ENCODE measurements at regions not wholly inside any gene's neighbourhood (a gene's known extent, or its start where the extent isn't known, plus 50 kb on each side); places are given as distances from the start of the nearest gene placed in this dataset.

GRCh38 chr3:3281024-3281423 lies 101.5 kb upstream of the CRBN start:
- DNase-seq (ENCODE audit: low read depth in 3 of 3, low spot score in 2 of 3), result no peak

DNA sequence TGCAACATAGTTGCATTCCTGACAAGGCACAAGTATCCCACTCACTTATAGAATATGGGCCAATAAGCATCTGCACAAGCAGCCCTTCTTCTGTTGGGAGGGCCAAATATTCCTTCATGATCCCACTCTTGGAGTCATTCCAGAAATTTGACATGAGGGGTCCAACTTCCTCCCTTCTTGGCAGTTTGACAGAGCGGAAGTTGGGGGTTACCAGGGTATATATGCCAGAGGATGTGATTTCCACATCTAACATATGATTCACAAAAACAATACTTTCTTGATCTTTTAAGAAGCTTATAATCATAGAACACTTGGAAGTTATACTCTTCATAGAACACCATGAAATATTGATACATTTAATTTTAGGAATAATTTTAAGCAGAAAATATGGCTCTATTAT lies 100.9 kb upstream of the CRBN start:
- no peak for DNase-seq (ENCODE audit: low read depth in 3 of 3, low spot score in 2 of 3)

GRCh38 chr3:3278073-3278472 lies 98.6 kb upstream of the CRBN start:
- DNase-seq (ENCODE audit: low read depth in 3 of 3, low spot score in 2 of 3), result no peak

GRCh38 chr3:3276630-3277029 lies 97.1 kb upstream of the CRBN start:
- no peak for DNase-seq (ENCODE audit: low read depth in 3 of 3, low spot score in 2 of 3)

DNA sequence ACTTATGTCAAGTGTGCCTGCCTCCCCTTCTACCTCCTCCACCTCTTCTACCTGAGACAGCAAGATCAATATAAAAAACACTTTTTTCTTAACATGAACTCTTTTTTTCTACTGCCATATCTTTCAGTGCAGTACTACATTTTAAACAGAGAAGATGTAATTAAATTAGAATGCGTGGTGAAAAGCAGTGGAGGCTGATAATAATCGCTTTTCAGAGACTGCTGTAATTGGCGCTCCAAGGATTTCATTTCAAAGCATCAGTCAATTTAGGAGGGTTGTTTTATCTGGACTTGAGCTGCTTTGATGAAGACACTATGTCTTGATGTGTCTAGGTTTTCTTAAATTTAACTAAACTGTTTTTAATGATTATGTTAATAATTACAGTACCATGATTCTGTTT lies 85.3 kb upstream of the CRBN start:
- DNase-seq (ENCODE audit: low read depth in 3 of 3, low spot score in 2 of 3), result no peak

GRCh38 chr3:3260870-3261269 lies 81.4 kb upstream of the CRBN start:
- DNase-seq (ENCODE audit: low read depth in 3 of 3, low spot score in 2 of 3), result no peak

GRCh38 chr3:3259181-3259580 lies 79.7 kb upstream of the CRBN start:
- DNase-seq (ENCODE audit: low read depth in 3 of 3, low spot score in 2 of 3), result no peak

DNA sequence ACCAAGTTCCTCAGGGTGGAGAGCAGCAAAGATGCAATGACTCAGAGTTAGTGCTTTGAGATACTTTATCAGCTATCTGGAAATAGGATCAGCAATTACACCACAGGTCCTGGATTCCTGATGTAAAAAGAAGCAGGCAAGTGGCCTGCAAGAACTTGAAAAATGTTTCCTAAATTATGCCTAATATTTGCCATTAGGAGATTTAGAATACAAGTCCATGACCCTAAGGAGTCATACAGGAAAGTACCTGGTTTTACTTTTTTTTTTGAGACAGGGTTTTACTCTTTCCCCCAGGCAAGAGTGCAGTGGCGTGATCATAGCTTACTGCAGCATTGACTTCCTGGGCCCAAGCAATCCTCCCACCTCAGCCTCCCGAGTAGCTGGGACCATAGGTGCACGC lies 78.8 kb upstream of the CRBN start:
- no peak for DNase-seq (ENCODE audit: low read depth in 3 of 3, low spot score in 2 of 3)

DNA sequence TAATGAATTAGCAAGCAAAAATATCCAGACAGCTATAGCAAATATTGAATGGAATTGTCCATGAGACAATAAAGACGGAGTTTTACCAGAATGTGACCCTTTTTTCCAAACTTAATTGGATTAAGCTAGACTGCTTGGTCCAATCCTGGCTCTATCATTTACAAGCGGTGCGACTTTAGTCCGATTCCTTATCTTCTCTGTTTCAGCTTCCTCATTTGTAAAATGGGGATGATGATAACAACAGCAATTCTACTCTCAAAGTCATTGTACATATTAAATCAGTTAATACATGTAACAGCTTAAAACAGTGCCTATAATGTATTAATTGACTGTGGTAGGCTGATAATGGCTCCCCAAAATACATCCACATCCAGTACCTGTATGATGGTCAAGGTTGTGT lies 62.1 kb upstream of the CRBN start:
- DNase-seq (ENCODE audit: low read depth in 3 of 3, low spot score in 2 of 3), result no peak

GRCh38 chr3:3240986-3241385 lies 61.5 kb upstream of the CRBN start:
- DNase-seq (ENCODE audit: low read depth in 3 of 3, low spot score in 2 of 3), result no peak

GRCh38 chr3:3237979-3238378 lies 58.5 kb upstream of the CRBN start:
- no peak for DNase-seq (ENCODE audit: low read depth in 3 of 3, low spot score in 2 of 3)

GRCh38 chr3:3232251-3232650 lies 52.8 kb upstream of the CRBN start:
- DNase-seq (ENCODE audit: low read depth in 3 of 3, low spot score in 2 of 3), result no peak
